ENCODE measurements at regions not wholly inside any gene's neighbourhood (a gene's known extent, or its start where the extent isn't known, plus 50 kb on each side); places are given as distances from the start of the nearest gene placed in this dataset.

DNA sequence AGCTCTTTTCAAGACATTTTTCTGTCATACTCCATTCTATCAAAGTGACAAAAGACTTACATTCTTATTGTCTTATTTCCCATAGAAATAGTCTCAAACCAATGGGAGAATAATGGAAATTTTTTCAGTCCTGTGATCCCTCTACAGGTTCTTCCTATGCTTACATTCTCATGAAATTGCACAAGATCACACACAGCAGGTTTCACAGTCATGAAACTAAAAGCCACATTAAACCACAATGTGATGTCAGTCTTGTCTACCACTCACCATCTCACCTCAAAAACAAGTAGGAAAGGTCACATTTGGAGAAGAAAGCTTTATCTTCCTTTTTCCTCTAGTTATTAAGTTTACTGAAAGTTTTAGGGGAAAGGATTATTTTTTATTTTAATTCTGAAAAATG, 161.0 kb upstream of the RORA start:
- CTCF ChIA-PET: no interaction called here
- peaks cover 8% of the 10 kb centered on the region for H3K4me1 Mint-ChIP-seq (ENCODE audit: low read depth)
- no peak overlapping the region for H3K4me3 Mint-ChIP-seq
- intact Hi-C loops (cut with micrococcal nuclease): no loop called here
- TF ChIP-seq CTCF (IDR thresholded peaks at IDR 0.05): no peak
- H3K27me3 Mint-ChIP-seq: peaks cover 9% of the 10 kb centered on the region
- ATAC-seq (peak; percentile 47), DNase-seq (no peak)
- no peak overlapping the region for H3K27ac Mint-ChIP-seq
- no peaks in the 10 kb centered on the region for H3K36me3 Mint-ChIP-seq (ENCODE audit: low read depth)
- POLR2A ChIA-PET: no interaction called here
- H3K9me3 Mint-ChIP-seq: peaks cover 6% of the 10 kb centered on the region

- DNase-seq: no peak
- Mint-ChIP-seq H3K27ac (no peak overlapping the region), H3K36me3 (ENCODE audit: low read depth) (no peaks in the 10 kb centered on the region), H3K9me3 (peaks cover 6% of the 10 kb centered on the region), H3K27me3 (peaks cover 12% of the 10 kb centered on the region), H3K4me3 (no peak overlapping the region), H3K4me1 (ENCODE audit: low read depth) (peaks cover 8% of the 10 kb centered on the region)
- CTCF ChIA-PET: no interaction called here
- intact Hi-C loops (cut with micrococcal nuclease): no loop called here
- POLR2A ChIA-PET: no interaction called here
- no peak for ATAC-seq
- no peak for TF ChIP-seq CTCF (IDR thresholded peaks at IDR 0.05)
These were observed 160.4 kb upstream of the RORA start for GRCh38 chr15:61389334-61390028.

GRCh38 chr15:61387675-61388074, 158.6 kb upstream of the RORA start:
- POLR2A ChIA-PET: no interaction called here
- no peaks in the 10 kb centered on the region for H3K36me3 Mint-ChIP-seq (ENCODE audit: low read depth)
- DNase-seq (no peak), ATAC-seq (no peak)
- peaks cover 8% of the 10 kb centered on the region for H3K4me1 Mint-ChIP-seq (ENCODE audit: low read depth)
- CTCF ChIA-PET: no interaction called here
- H3K27me3 Mint-ChIP-seq: peaks cover 12% of the 10 kb centered on the region
- peaks cover 6% of the 10 kb centered on the region for H3K9me3 Mint-ChIP-seq
- no peak overlapping the region for H3K4me3 Mint-ChIP-seq
- TF ChIP-seq CTCF (IDR thresholded peaks at IDR 0.05): no peak
- intact Hi-C loops (cut with micrococcal nuclease): no loop called here
- no peak overlapping the region for H3K27ac Mint-ChIP-seq

GRCh38 chr15:61383421-61383820, 154.3 kb upstream of the RORA start:
- ChIA-PET CTCF (no interaction called here), POLR2A (no interaction called here)
- Mint-ChIP-seq H3K27me3 (peaks cover 13% of the 10 kb centered on the region), H3K4me3 (no peak overlapping the region), H3K36me3 (ENCODE audit: low read depth) (no peaks in the 10 kb centered on the region), H3K9me3 (peaks cover 4% of the 10 kb centered on the region), H3K4me1 (ENCODE audit: low read depth) (no peaks in the 10 kb centered on the region), H3K27ac (no peak overlapping the region)
- ATAC-seq (no peak), DNase-seq (no peak)
- intact Hi-C loops (cut with micrococcal nuclease): no loop called here
- no peak for TF ChIP-seq CTCF (IDR thresholded peaks at IDR 0.05)

DNA sequence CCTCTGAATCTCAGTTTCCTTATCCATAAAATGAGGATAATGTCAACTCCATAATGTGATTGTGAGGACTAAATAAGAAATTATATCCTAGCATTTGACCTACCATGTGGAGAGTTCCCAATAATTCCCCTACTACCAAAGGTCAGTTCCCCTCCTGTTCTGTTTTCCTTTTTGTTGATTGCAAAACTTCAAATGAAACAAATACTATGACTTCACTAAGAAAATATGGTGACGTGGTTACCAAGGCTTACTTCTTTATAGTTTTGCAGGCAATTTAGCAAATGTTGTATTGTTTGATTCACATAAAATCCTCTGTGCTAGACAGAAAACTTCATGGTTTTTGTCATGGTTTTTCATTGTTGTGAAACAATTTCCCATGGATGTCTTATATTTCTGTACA, 153.8 kb upstream of the RORA start:
- no peaks in the 10 kb centered on the region for H3K4me1 Mint-ChIP-seq (ENCODE audit: low read depth)
- no peak overlapping the region for H3K27ac Mint-ChIP-seq
- no peak for ATAC-seq
- TF ChIP-seq CTCF (IDR thresholded peaks at IDR 0.05): no peak
- POLR2A ChIA-PET: no interaction called here
- H3K27me3 Mint-ChIP-seq: peaks cover 16% of the 10 kb centered on the region
- peaks cover 2% of the 10 kb centered on the region for H3K9me3 Mint-ChIP-seq
- intact Hi-C loops (cut with micrococcal nuclease): no loop called here
- no peak for DNase-seq
- no peak overlapping the region for H3K4me3 Mint-ChIP-seq
- CTCF ChIA-PET: no interaction called here
- H3K36me3 Mint-ChIP-seq (ENCODE audit: low read depth): no peaks in the 10 kb centered on the region

All from activated CD8-positive, alpha-beta T cell treated with anti-CD3 and anti-CD28 coated beads for 36 hours (primary cell).